K562 (cell line): ENCODE measurements at regions not wholly inside any gene's neighbourhood (a gene's known extent, or its start where the extent isn't known, plus 50 kb on each side); places are given as distances from the start of the nearest gene placed in this dataset.

Experiments used
- ATAC-seq: fragments of 200-7000 bp; cut with Tn5 transposase; 3 replicates; pipeline ENCODE4 v1.9.1; 2020; ENCODE audit warnings: moderate library complexity
- BruUV-seq: library from RNA; stranded (reverse); fragments of 400-500 nt; replicated peaks from 2 replicates; lab custom pipeline; 2021; lab: Mats Ljungman, UMichigan
- CTCF ChIA-PET: fragments of 300-600 bp; formaldehyde crosslinking; extraction: SDS; loops from one replicate; lab custom pipeline; 2021; ENCODE audit warnings: low intra/inter-chr PET ratio; lab: Yijun Ruan, JAX
- POLR2A ChIA-PET: fragments of 300-600, 350-650 bp; sonication (Branson Sonifier 250); formaldehyde crosslinking; extraction: SDS; loops from one replicate; lab custom pipeline; 2021; ENCODE audit warnings: antibody characterized with exemption, inconsistent platforms; lab: Yijun Ruan, JAX
- DNase-seq, 4 experiments: peaks; one replicate each; pipeline versions ENCODE4 v3.0.0 to v3.0.0-alpha.2; 2011 to 2018; ENCODE audit warnings: low spot score in 3 of 4, mixed read lengths in 3 of 4; ENCODE audit errors: extremely low read depth in 1 of 4
- FAIRE-seq: peaks from 2 replicates; lab custom pipeline; 2011; peaks lifted over from hg19 to GRCh38; lab: Jason Lieb, UNC
- H2AFZ ChIP-seq: 2 replicates; pipeline ENCODE4 v1.6.0; 2011; ENCODE audit warnings: low read depth, low read length, control low read depth, inconsistent platforms
- H3K27ac ChIP-seq: fragments of 200-600 bp; 3 replicates; pipeline ENCODE4 v1.8.0; 2011; ENCODE audit warnings: low read depth, mild to moderate bottlenecking, control low read depth, inconsistent platforms, low read length, moderate library complexity, mixed read lengths; ENCODE audit errors: extremely low read depth
- H3K27me3 ChIP-seq, 2 experiments: fragments of 300-600 bp in 1 of 2; 2 replicates in 1 of 2; 3 replicates in 1 of 2; pipeline versions ENCODE4 v1.6.0 to v1.8.0; 2011; ENCODE audit warnings: inconsistent platforms in 2 of 2, low read length in 2 of 2, mild to moderate bottlenecking in 1 of 2, mixed read lengths in 1 of 2, moderate library complexity in 1 of 2; ENCODE audit not compliant: control insufficient read depth in 2 of 2, insufficient read depth in 2 of 2
- H3K36me3 ChIP-seq: fragments of 300-600 bp; 3 replicates; pipeline ENCODE4 v1.8.0; 2011; ENCODE audit warnings: mild to moderate bottlenecking, low read length, inconsistent platforms; ENCODE audit not compliant: control insufficient read depth, insufficient read depth
- H3K4me1 ChIP-seq, 2 experiments: fragments of 200-600 bp in 1 of 2; replicated peaks in 1 of 2; 2 replicates in 1 of 2; 3 replicates in 1 of 2; pipeline versions ENCODE4 v1.5.1 to v1.8.0; 2011; ENCODE audit warnings: inconsistent platforms in 2 of 2, low read length in 2 of 2, mild to moderate bottlenecking in 1 of 2, mixed read lengths in 1 of 2, moderate library complexity in 1 of 2; ENCODE audit not compliant: control insufficient read depth in 2 of 2, insufficient read depth in 2 of 2
- H3K4me2 ChIP-seq: 2 replicates; pipeline ENCODE4 v1.6.1; 2011; ENCODE audit warnings: low read length, control low read depth, inconsistent platforms, mixed read lengths; ENCODE audit not compliant: insufficient read depth
- H3K4me3 ChIP-seq: fragments of 200-600 bp; sonication (generic), shearing (Covaris generic); 2 replicates; pipeline ENCODE4 v1.5.1; 2016; ENCODE audit warnings: control low read depth, inconsistent platforms
- H3K79me2 ChIP-seq: fragments of 200-600 bp; 3 replicates; pipeline ENCODE4 v1.8.0; 2011; ENCODE audit warnings: low read length, inconsistent platforms; ENCODE audit not compliant: control insufficient read depth, insufficient read depth
- H3K9ac ChIP-seq, 2 experiments: 2 replicates each; pipeline versions ENCODE4 v1.6.0 to v1.6.1; 2011; ENCODE audit warnings: low read depth in 2 of 2, low read length in 2 of 2, control low read depth in 1 of 2, inconsistent platforms in 1 of 2, mild to moderate bottlenecking in 1 of 2, mixed read lengths in 1 of 2; ENCODE audit not compliant: insufficient read depth in 1 of 2
- H3K9me1 ChIP-seq: one replicate; pipeline ENCODE4 v1.6.0; 2011; ENCODE audit warnings: inconsistent platforms, mild to moderate bottlenecking, low read length, moderate library complexity; ENCODE audit not compliant: control insufficient read depth, insufficient read depth
- H3K9me3 ChIP-seq: replicated peaks from 2 replicates; pipeline ENCODE4 v1.5.1; 2011; ENCODE audit warnings: low read depth, low read length, inconsistent platforms; ENCODE audit not compliant: control insufficient read depth, insufficient read depth
- H4K20me1 ChIP-seq: replicated peaks from 2 replicates; pipeline ENCODE4 v1.6.1; 2011; ENCODE audit warnings: low read length, inconsistent platforms, mixed read lengths; ENCODE audit not compliant: control insufficient read depth, insufficient read depth
- HMGN3 ChIP-seq: IDR thresholded peaks from 2 replicates; pipeline ENCODE4 v1.6.1; 2011; ENCODE audit warnings: borderline replicate concordance, low read depth, mild to moderate bottlenecking, mixed read lengths, low read length; ENCODE audit not compliant: insufficient read length; ENCODE audit errors: extremely low read depth
- IFI16 ChIP-seq: fragments of 250-450 bp; sonication (Bioruptor Pico); IDR thresholded peaks from 2 replicates; pipeline ENCODE4 v2.1.2; 2022; ENCODE audit warnings: mild to moderate bottlenecking, inconsistent platforms
- IRF1 ChIP-seq: sonication (generic); formaldehyde crosslinking; IDR thresholded peaks from 2 replicates; pipeline ENCODE4 v1.8.0; 2022; ENCODE audit warnings: missing genetic modification reagents, mild to moderate bottlenecking, borderline replicate concordance
- LARP7 ChIP-seq: fragments of 450-650 bp; IDR thresholded peaks from 2 replicates; pipeline ENCODE4 v1.6.1; 2016
- POLR2B ChIP-seq: fragments of 450-650 bp; IDR thresholded peaks from 2 replicates; pipeline ENCODE4 v1.6.1; 2018; ENCODE audit warnings: low read depth; ENCODE audit not compliant: partially characterized antibody
- ZNF395 ChIP-seq: fragments of 200-800 bp; sonication (Bioruptor generic); IDR thresholded peaks from 2 replicates; pipeline ENCODE4 v1.6.1; 2017; ENCODE audit warnings: missing genetic modification characterization, missing compliant biosample characterization
- ZNF408 ChIP-seq: fragments of 250-450 bp; sonication (Bioruptor Pico); IDR thresholded peaks from 2 replicates; pipeline ENCODE4 v1.4.0; 2020; ENCODE audit warnings: low read depth, mild to moderate bottlenecking, moderate library complexity
- WGBS: fragments of 100-300 bp; shearing (Covaris generic); methylation state at CpG from one replicate; pipeline ENCODE4 v1.1.6; 2016; ENCODE audit warnings: low coverage, mixed read lengths; ENCODE audit not compliant: insufficient coverage; ENCODE audit errors: missing lambda C conversion rate; 5-methylcytosine and 5-hydroxymethylcytosine counted together
- in situ Hi-C: fragments of 300-500 bp; cut with MboI; formaldehyde crosslinking; loops from 4 replicates; pipeline ENCODE4 v1.15.0; 2018; ENCODE audit warnings: inconsistent platforms, mixed read lengths
- intact Hi-C: fragments of 100-400 bp; cut with micrococcal nuclease; formaldehyde crosslinking; loops from 2 replicates; pipeline ENCODE4 v1.14.2; 2022

DNA sequence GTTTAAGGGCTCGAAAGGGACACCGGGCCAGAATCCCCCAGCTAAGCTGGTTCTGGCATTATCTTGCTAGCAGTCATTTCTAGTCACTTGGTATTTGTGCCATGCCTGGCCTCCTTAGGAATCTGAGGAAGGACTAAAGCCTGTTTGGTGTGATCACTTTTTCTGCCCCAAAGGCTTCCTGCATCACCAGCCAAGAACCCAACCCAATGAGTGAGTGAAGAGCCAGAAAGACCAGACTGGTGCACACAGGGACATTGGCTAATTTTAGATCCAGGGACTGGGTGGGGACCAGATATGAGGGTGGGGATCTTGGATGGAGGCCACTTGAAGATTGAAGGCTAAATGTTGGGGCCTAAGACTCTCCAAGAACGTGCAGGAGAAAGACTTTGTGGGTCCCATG, 411.9 kb upstream of the TNP1 start:
- Histone ChIP-seq H3K9me3 (no peaks in the 10 kb centered on the region), H3K4me1 (no peaks in the 10 kb centered on the region), H3K9ac (no peak overlapping the region), H3K36me3 (no peaks in the 10 kb centered on the region), H3K4me3 (no peak overlapping the region), H3K4me2 (no peak overlapping the region), H3K27me3 (no peaks in the 10 kb centered on the region), H3K79me2 (no peaks in the 10 kb centered on the region), H4K20me1 (no peaks in the 10 kb centered on the region), H3K9me1 (no peaks in the 10 kb centered on the region), H2AFZ (no peak overlapping the region), H3K27ac (no peak overlapping the region)
- ATAC-seq (no peak), FAIRE-seq (no peak), DNase-seq (no peak)
- TF ChIP-seq HMGN3 (no peak), IRF1 (CRISPR knock-in tag) (no peak), POLR2B (no peak), ZNF408 (CRISPR knock-in tag) (no peak), IFI16 (CRISPR knock-in tag) (no peak), LARP7 (no peak), ZNF395 (CRISPR knock-in tag) (no peak)
- ChIA-PET POLR2A (no interaction called here), CTCF (no interaction called here)
- in situ Hi-C loops = no loop called here
- 0% methylated on average over 3 of the region's 3 CpGs for WGBS
- BruUV-seq = no TSS peak
- intact Hi-C loops = no loop called here
